ENCODE measurements at regions not wholly inside any gene's neighbourhood (a gene's known extent, or its start where the extent isn't known, plus 50 kb on each side); places are given as distances from the start of the nearest gene placed in this dataset.
"Not testable (repeated sequence)": the region's sequence is repeated elsewhere in the genome, so short reads cannot be mapped to it uniquely, and the experiment has no call there.

DNA sequence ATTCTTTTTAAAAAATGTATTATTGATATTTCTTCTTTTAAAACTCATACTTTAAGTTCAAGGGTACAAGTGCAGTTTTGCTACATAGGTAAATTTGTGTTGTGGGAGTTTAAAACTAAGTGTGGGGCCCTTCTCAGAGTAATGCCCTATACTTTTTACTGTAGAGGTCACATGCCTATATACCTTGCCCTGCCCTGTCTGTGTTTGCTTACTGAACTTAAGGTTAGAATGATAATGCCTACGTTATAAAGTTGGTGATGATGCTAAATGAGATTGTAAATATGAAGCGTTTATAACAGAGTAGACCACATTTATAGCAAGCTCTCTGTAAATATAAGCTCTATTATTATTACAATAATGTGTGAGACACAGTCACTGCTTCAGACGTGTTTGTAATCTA lies 261.9 kb downstream of the RASSF9 start:
- DNase-seq (ENCODE audit: low read depth, low spot score) = no peak

- peak; percentile 10 for DNase-seq (ENCODE audit: low read depth, low spot score)
Measured at GRCh38 chr12:85575120-85576096, 260.8 kb downstream of the RASSF9 start.

- DNase-seq (ENCODE audit: low read depth, low spot score) = no peak
Measured at GRCh38 chr12:85580562-85581168, 255.5 kb downstream of the RASSF9 start.

- DNase-seq (ENCODE audit: low read depth, low spot score) = no peak
Measured at GRCh38 chr12:85587158-85587557, 249.1 kb downstream of the RASSF9 start.

- DNase-seq (ENCODE audit: low read depth, low spot score) = no peak
Measured at GRCh38 chr12:85588221-85588620, 248.0 kb downstream of the RASSF9 start.

DNA sequence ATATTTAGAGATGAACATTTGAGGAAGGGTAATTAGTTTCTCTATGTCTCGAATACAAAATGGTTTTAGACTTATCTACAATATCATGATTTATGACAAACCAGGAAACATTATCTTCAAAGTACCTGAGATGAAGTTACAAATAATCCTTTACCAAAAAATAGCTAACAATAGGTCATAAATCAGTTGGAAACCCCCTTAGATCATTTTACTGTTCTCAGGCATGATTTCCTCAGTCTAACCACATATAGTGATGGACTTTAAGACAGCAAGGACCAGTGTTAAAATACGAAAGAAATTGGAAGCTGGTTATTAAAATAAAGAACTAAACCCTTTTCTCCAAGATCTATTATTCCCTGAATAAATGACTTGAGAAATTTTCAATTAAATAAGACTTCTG lies 235.4 kb downstream of the RASSF9 start:
- DNase-seq (ENCODE audit: low read depth, low spot score) = no peak

GRCh38 chr12:85603556-85603955 lies 232.7 kb downstream of the RASSF9 start:
- DNase-seq (ENCODE audit: low read depth, low spot score) = no peak

DNA sequence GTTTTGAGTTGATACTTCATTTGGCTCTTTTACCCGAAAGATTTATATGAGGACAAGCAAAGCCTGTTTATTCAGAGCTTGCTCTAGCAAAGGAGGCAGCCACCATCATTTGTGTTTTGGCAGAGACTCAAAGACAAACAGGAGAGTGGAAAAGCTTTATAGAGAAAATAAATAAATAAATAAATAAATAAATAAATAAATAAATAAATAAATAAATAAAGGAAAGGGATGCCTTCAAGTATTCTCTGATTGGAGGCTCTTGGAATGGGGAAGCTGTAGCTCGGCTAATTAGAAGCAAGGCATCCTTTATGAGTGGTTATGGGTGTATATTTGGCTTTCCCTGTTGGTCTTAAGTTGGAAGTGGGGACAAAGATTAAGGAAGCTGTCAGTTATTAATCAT lies 229.8 kb downstream of the RASSF9 start:
- DNase-seq (ENCODE audit: low read depth, low spot score) = no peak

GRCh38 chr12:85609778-85610177 lies 226.4 kb downstream of the RASSF9 start:
- no peak for DNase-seq (ENCODE audit: low read depth, low spot score)

GRCh38 chr12:85610194-85610593 lies 226.0 kb downstream of the RASSF9 start:
- DNase-seq (ENCODE audit: low read depth, low spot score) = no peak

DNA sequence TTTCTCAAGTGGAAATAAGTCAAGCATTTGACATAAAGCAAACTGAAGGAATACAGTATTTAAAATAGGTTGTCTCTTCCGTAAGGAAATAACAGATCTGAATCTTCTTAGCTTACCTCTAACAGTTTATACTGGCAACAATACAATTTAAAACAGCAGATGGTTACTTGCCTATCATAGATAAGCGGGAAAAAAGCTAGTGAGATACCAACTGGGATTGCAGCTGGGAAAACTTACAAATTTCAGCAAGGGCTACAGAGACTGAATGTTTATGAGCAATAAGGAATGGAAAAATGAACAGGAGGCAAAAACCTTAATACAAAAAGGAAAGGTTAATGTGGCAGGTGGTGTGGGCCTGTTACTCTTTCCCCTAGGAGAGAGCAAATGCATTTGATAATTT lies 220.0 kb downstream of the RASSF9 start:
- DNase-seq (ENCODE audit: low read depth, low spot score) = no peak

DNA sequence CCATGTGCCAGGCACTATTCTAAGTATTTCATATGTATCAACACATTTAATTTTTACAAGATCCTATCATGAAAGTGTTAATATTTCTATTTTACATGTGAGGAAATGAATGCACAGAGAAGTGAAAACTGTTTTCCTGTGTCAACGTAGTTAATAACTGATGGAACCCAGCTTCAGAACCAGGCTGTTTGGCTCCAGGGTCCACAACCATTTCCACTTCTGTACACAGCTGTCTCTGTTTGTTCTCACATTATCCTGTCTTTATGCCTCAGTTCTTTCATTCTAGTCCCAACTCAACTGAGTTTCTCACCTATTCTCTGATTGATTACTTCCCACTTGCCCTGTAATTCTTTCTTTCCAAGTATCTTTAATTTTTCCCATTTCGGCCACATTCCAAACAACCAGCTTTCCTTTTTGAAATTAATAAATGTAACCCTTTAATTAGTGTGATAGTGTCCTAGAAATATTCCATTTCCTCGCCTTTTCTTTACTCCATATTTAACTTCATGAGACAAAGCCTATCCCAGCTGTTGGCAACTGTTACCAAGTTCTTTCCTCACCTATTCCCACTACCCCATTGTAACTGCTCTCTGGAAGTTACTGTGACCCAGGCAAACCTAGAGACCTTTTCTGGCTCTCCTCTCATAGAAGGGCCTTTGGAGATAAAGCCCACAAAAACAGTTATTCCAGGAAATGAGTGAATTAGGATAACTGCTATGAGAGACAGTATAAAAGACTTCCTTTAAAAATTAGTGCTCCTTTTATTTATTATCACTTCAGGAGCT lies 218.7 kb downstream of the RASSF9 start:
- no peak for DNase-seq (ENCODE audit: low read depth, low spot score)

DNA sequence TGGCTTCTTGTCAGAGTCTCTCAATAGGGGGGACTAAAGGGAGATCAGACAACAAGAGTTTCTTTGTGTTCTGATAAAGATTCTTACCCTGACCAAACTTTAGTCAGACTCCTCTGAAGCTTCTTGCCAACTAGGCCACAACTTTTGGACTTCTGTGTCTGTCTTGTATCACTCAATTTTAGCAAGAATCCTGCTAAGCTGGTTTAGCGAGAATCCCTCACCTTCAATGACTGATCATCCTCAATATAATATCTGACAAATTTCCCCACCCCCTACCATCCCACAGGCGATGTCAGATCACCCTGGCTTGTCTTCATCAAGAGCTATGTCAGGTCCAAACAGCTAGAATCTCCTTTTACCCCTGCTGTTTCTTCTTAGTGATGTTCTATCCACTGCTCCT lies 215.2 kb downstream of the RASSF9 start:
- no peak for DNase-seq (ENCODE audit: low read depth, low spot score)

GRCh38 chr12:85623763-85624162 lies 212.4 kb downstream of the RASSF9 start:
- DNase-seq (ENCODE audit: low read depth, low spot score) = no peak

DNA sequence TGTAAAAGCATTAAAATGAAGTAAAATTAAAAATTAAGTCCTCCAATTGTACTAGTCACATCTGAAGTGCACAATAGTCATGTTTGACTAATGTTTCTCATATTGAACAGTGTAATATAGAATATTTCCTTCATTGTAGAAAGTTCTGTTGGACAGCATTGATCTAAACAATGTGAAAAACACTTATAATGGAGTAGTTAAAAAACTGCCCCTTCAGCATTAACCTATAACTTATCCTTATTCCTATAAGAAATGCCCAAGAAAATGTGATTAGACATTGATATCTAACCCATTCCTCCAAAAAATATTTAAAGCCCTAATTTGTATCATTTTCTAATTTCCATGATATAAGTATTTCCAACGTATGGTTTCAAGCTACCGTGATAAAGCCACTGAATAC lies 210.7 kb downstream of the RASSF9 start:
- no peak for DNase-seq (ENCODE audit: low read depth, low spot score)

DNA sequence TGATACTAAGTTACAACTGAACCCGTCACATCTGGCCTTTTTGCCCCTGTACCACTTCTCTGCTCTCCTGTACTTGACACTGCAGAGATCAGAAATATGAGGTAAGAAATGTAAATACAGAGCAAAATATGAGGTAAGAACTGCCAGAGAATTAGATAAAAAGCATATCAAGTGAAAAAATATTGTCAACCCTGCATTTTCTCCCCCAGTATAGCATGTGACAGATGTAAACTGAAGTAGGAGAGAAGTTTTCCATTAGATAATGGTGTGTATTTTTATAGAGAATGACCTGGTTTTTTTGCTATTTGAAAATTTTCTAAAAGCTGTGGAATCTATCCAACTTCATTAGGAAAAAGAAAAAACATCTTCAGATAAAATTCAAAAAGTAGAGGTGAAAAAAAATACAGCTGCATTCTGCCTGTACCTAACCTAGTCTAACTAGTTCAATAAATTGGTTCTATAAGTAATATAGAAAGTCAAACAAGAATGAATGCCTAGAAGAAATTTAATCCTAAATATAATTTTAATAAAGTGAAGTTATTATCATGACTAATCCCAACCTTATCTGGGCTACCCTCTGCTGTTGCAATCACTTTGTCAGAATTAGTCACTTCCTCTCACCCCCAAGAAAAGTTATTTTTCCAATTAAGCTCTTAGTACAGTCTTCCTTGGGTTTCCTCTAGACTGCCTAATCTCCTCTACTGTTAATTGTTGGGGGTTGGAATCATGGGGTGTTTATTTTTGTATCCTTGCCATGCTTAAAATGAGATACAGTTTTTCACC lies 210.0 kb downstream of the RASSF9 start:
- DNase-seq (ENCODE audit: low read depth, low spot score) = no peak

DNA sequence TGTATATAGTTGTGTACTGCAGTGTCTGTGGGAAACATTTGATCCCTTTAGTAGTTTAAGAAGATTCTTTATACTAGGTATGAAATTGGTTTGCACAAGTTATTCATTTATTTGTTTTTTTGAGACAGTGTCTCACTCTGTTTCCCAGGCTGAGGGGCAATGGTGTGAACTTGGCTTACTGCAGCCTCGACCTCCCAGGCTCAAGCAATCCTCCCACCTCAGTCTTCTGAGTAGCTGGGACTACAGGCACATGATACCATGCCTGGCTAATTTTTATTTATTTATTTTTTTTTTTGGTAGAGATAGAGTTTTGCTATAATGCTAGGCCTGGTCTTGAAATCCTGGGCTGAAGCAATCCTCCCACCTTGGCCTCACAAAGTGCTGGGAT lies 209.4 kb downstream of the RASSF9 start:
- no peak for DNase-seq (ENCODE audit: low read depth, low spot score)

DNA sequence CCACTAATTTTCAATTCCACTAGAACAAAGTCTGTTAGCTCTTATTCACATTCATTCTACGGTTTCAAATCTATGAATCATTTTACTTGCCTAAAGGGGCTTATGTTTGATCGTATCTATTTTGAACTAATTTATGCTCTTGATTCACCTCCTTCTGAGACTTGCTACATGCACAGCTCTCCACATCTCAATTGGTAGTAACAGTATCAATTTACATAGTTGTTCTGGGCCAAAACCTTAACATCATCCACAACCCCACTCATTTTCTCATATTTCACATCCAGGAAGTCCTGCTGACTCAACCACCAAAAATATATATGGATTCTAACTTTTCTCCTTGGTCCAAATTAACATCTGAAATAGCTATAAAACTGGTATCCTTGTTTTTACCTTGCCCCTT lies 208.6 kb downstream of the RASSF9 start:
- peak; percentile 15 for DNase-seq (ENCODE audit: low read depth, low spot score)

DNA sequence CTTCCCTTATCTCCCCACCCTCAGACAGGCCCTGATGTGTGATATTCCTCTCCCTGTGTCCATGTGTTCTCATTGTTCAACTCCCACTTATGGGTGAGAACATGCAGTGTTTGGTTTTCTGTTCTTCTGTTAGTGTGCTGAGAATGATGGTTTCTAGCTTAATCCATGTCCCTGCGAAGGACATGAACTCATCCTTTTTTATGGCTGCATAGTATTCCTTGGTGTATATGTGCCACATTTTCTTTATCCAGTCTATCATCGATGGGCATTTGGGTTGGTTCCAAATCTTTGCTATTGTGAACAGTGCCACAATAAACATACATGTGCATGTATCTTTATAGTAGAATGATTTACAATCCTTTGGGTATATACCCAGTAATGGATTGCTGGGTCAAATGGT lies 207.6 kb downstream of the RASSF9 start:
- DNase-seq (ENCODE audit: low read depth, low spot score) = not testable (repeated sequence)

DNA sequence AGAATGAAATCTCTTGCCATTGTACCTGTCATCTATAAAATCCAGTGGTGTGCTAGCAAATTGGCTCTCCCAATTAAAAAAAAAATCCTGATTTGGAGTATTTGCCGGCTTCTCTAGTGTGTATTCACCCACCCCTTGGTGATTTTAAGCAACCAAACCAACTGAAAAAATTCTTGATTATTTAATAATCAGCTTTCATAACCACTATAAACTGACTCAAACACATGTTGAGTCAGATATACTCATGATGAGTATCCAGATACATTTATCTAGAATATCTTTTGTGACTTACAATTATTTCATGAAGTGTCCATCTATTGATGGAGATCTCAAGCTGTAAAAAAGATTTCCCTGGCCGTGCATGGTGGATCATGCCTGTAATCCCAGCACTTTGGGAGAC lies 205.4 kb downstream of the RASSF9 start:
- no peak for DNase-seq (ENCODE audit: low read depth, low spot score)

DNA sequence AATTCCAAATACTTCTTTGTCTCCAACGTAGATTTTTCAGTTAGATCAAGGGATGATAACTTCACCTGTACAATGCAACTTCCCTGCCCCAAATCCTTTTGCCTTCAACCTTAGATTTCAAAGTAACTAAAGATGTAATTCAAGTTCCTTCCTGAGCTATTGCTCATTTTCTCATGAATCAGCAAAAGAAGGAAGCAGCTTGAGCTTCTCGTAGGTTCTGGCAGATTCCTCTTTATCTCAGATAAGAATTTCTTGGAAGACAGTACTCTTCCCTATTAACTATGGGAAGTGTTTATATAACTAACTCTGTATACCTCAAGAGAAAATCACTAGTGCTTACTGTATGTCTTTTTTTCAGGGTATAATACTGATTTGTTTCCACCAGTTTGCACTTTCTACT lies 203.8 kb downstream of the RASSF9 start:
- DNase-seq (ENCODE audit: low read depth, low spot score) = no peak

- DNase-seq (ENCODE audit: low read depth, low spot score) = no peak
Measured at GRCh38 chr12:85633491-85633890, 202.7 kb downstream of the RASSF9 start.
